ENCODE measurements at regions not wholly inside any gene's neighbourhood (a gene's known extent, or its start where the extent isn't known, plus 50 kb on each side); places are given as distances from the start of the nearest gene placed in this dataset.

- in situ Hi-C loops (cut with MboI) = no loop called here
- no peak overlapping the region for H3K9ac ChIP-seq
- WGBS, 2 experiments (ENCODE audit: low coverage in 1 of 2, low lambda C conversion rate in 2 of 2, missing lambda C conversion rate in 2 of 2) = 77 to 84% methylated on average over 2 of the region's 2 CpGs
- no peak overlapping the region for H3K4me2 ChIP-seq (ENCODE audit: unreplicated experiment)
- no peak overlapping the region for H3K27ac ChIP-seq
- no peaks in the 10 kb centered on the region for H3K9me3 ChIP-seq (ENCODE audit: low read depth)
- H3K4me1 ChIP-seq (ENCODE audit: insufficient read depth) = no peaks in the 10 kb centered on the region
- no peaks in the 10 kb centered on the region for H3F3A ChIP-seq (ENCODE audit: insufficient read depth)
- peaks cover 12% of the 10 kb centered on the region; the same call in 1 of the 2 replicates for H3K36me3 ChIP-seq (ENCODE audit: low read depth)
- H2AFZ ChIP-seq = no peak overlapping the region
- H4K20me1 ChIP-seq (ENCODE audit: insufficient read depth) = no peaks in the 10 kb centered on the region
- peaks cover 36% of the 10 kb centered on the region for H3K79me2 ChIP-seq (ENCODE audit: insufficient read depth)
- no peak overlapping the region for H3K4me3 ChIP-seq
- H3K9me2 ChIP-seq (ENCODE audit: insufficient read depth) = no peaks in the 10 kb centered on the region
- no peak for TF ChIP-seq EZH2 (IDR thresholded peaks at IDR 0.05; ENCODE audit: insufficient read depth, poor library complexity, severe bottlenecking)
- H3K27me3 ChIP-seq (replicated peaks; ENCODE audit: insufficient read depth) = no peaks in the 10 kb centered on the region
- DNase-seq = no peak
Observed at GRCh38 chr5:167999182-167999581, 292.3 kb upstream of the WWC1 start.

GRCh38 chr5:168001318-168001717, 290.1 kb upstream of the WWC1 start:
- H3K9me2 ChIP-seq (ENCODE audit: insufficient read depth) = no peaks in the 10 kb centered on the region
- in situ Hi-C loops (cut with MboI) = no loop called here
- no peak overlapping the region for H2AFZ ChIP-seq
- no peaks in the 10 kb centered on the region; the same call in 1 of the 2 replicates for H3K36me3 ChIP-seq (ENCODE audit: low read depth)
- no peaks in the 10 kb centered on the region for H3K9me3 ChIP-seq (ENCODE audit: low read depth)
- TF ChIP-seq EZH2 (IDR thresholded peaks at IDR 0.05; ENCODE audit: insufficient read depth, poor library complexity, severe bottlenecking) (no peak), EZH2phosphoT487 (IDR thresholded peaks at IDR 0.05; ENCODE audit: insufficient read depth, low read depth) (no peak)
- no peaks in the 10 kb centered on the region for H4K20me1 ChIP-seq (ENCODE audit: insufficient read depth)
- H3F3A ChIP-seq (ENCODE audit: insufficient read depth) = no peaks in the 10 kb centered on the region
- H3K4me3 ChIP-seq = no peak overlapping the region
- WGBS, 2 experiments (ENCODE audit: low coverage in 1 of 2, low lambda C conversion rate in 2 of 2, missing lambda C conversion rate in 2 of 2) = 73 to 77% methylated on average over 2 of the region's 2 CpGs
- peaks cover 10% of the 10 kb centered on the region; the same call in 1 of the 2 replicates for H3K4me1 ChIP-seq (ENCODE audit: insufficient read depth)
- H3K27ac ChIP-seq = no peak overlapping the region
- H3K79me2 ChIP-seq (ENCODE audit: insufficient read depth) = peaks cover 46% of the 10 kb centered on the region
- H3K27me3 ChIP-seq (replicated peaks; ENCODE audit: insufficient read depth) = no peaks in the 10 kb centered on the region
- H3K9ac ChIP-seq = no peak overlapping the region
- no peak overlapping the region for H3K4me2 ChIP-seq (ENCODE audit: unreplicated experiment)
- no peak for DNase-seq

GRCh38 chr5:168002116-168002515, 289.3 kb upstream of the WWC1 start:
- no peak overlapping the region for H3K27ac ChIP-seq
- no peaks in the 10 kb centered on the region; the same call in 1 of the 2 replicates for H3K36me3 ChIP-seq (ENCODE audit: low read depth)
- H2AFZ ChIP-seq = no peak overlapping the region
- H3K9me3 ChIP-seq (ENCODE audit: low read depth) = no peaks in the 10 kb centered on the region
- H3K4me3 ChIP-seq = no peak overlapping the region
- H3K4me2 ChIP-seq (ENCODE audit: unreplicated experiment) = no peak overlapping the region
- H3K9me2 ChIP-seq (ENCODE audit: insufficient read depth) = no peaks in the 10 kb centered on the region
- peaks cover 46% of the 10 kb centered on the region for H3K79me2 ChIP-seq (ENCODE audit: insufficient read depth)
- no peaks in the 10 kb centered on the region for H4K20me1 ChIP-seq (ENCODE audit: insufficient read depth)
- no peak for DNase-seq
- TF ChIP-seq EZH2phosphoT487 (IDR thresholded peaks at IDR 0.05; ENCODE audit: insufficient read depth, low read depth) = no peak
- no peak for TF ChIP-seq EZH2 (IDR thresholded peaks at IDR 0.05; ENCODE audit: insufficient read depth, poor library complexity, severe bottlenecking)
- no peaks in the 10 kb centered on the region for H3F3A ChIP-seq (ENCODE audit: insufficient read depth)
- 52 to 68% methylated on average over 4 of the region's 4 CpGs for WGBS, 2 experiments (ENCODE audit: low coverage in 1 of 2, low lambda C conversion rate in 2 of 2, missing lambda C conversion rate in 2 of 2)
- peaks cover 10% of the 10 kb centered on the region; the same call in 1 of the 2 replicates for H3K4me1 ChIP-seq (ENCODE audit: insufficient read depth)
- in situ Hi-C loops (cut with MboI) = no loop called here
- no peaks in the 10 kb centered on the region for H3K27me3 ChIP-seq (replicated peaks; ENCODE audit: insufficient read depth)
- H3K9ac ChIP-seq = no peak overlapping the region

- H3K4me1 ChIP-seq (ENCODE audit: insufficient read depth) = peaks cover 10% of the 10 kb centered on the region; the same call in 1 of the 2 replicates
- H4K20me1 ChIP-seq (ENCODE audit: insufficient read depth) = no peaks in the 10 kb centered on the region
- in situ Hi-C loops (cut with MboI) = no loop called here
- H2AFZ ChIP-seq = no peak overlapping the region
- no peaks in the 10 kb centered on the region; the same call in 1 of the 2 replicates for H3K36me3 ChIP-seq (ENCODE audit: low read depth)
- no peak overlapping the region for H3K9ac ChIP-seq
- H3F3A ChIP-seq (ENCODE audit: insufficient read depth) = no peaks in the 10 kb centered on the region
- peaks cover 4% of the 10 kb centered on the region; the same call in 1 of the 2 replicates for H3K9me2 ChIP-seq (ENCODE audit: insufficient read depth)
- DNase-seq = peak; percentile 41
- H3K9me3 ChIP-seq (ENCODE audit: low read depth) = no peaks in the 10 kb centered on the region
- H3K79me2 ChIP-seq (ENCODE audit: insufficient read depth) = peaks cover 72% of the 10 kb centered on the region
- peak overlapping the region; percentile 28; the same call in 1 of the 2 replicates for H3K27ac ChIP-seq
- 52 to 55% methylated on average over 6 of the region's 6 CpGs for WGBS, 2 experiments (ENCODE audit: low coverage in 1 of 2, low lambda C conversion rate in 2 of 2, missing lambda C conversion rate in 2 of 2)
- no peak overlapping the region for H3K4me3 ChIP-seq
- no peak overlapping the region for H3K4me2 ChIP-seq (ENCODE audit: unreplicated experiment)
- TF ChIP-seq EZH2 (IDR thresholded peaks at IDR 0.05; ENCODE audit: insufficient read depth, poor library complexity, severe bottlenecking) (no peak), EZH2phosphoT487 (IDR thresholded peaks at IDR 0.05; ENCODE audit: insufficient read depth, low read depth) (no peak)
- H3K27me3 ChIP-seq (replicated peaks; ENCODE audit: insufficient read depth) = no peaks in the 10 kb centered on the region
Observed at GRCh38 chr5:168005093-168005492, 286.4 kb upstream of the WWC1 start.

- Histone ChIP-seq H4K20me1 (ENCODE audit: insufficient read depth) (no peaks in the 10 kb centered on the region), H3K27ac (no peak overlapping the region)
Observed at GRCh38 chr5:168005936-168006335, 285.5 kb upstream of the WWC1 start.

More at GRCh38 chr5:168005936-168006335, 285.5 kb upstream of the WWC1 start:
- 75% methylated on average over 3 of the region's 3 CpGs for WGBS, 2 experiments (ENCODE audit: low coverage in 1 of 2, low lambda C conversion rate in 2 of 2, missing lambda C conversion rate in 2 of 2)
- no peak overlapping the region for H3K4me3 ChIP-seq
- H3F3A ChIP-seq (ENCODE audit: insufficient read depth) = no peaks in the 10 kb centered on the region
- H3K4me1 ChIP-seq (ENCODE audit: insufficient read depth) = peaks cover 10% of the 10 kb centered on the region; the same call in 1 of the 2 replicates
- no peaks in the 10 kb centered on the region; the same call in 1 of the 2 replicates for H3K36me3 ChIP-seq (ENCODE audit: low read depth)
- H3K9ac ChIP-seq = no peak overlapping the region
- H3K9me3 ChIP-seq (ENCODE audit: low read depth) = no peaks in the 10 kb centered on the region
- H2AFZ ChIP-seq = no peak overlapping the region
- no peak for DNase-seq
- in situ Hi-C loops (cut with MboI) = no loop called here
- TF ChIP-seq EZH2phosphoT487 (IDR thresholded peaks at IDR 0.05; ENCODE audit: insufficient read depth, low read depth) (no peak), EZH2 (IDR thresholded peaks at IDR 0.05; ENCODE audit: insufficient read depth, poor library complexity, severe bottlenecking) (no peak)
- H3K9me2 ChIP-seq (ENCODE audit: insufficient read depth) = peaks cover 4% of the 10 kb centered on the region; the same call in 1 of the 2 replicates
- no peaks in the 10 kb centered on the region for H3K27me3 ChIP-seq (replicated peaks; ENCODE audit: insufficient read depth)
- H3K4me2 ChIP-seq (ENCODE audit: unreplicated experiment) = no peak overlapping the region
- peaks cover 68% of the 10 kb centered on the region for H3K79me2 ChIP-seq (ENCODE audit: insufficient read depth)
